Kidney (tissue), 13 donors: ENCODE measurements at regions not wholly inside any gene's neighbourhood (a gene's known extent, or its start where the extent isn't known, plus 50 kb on each side); places are given as distances from the start of the nearest gene placed in this dataset.

Experiments
- DNase-seq, 5 donors: peaks; one replicate each; pipeline ENCODE4 v3.0.0-alpha.2; 2013 to 2020
- FAIRE-seq: peaks from 2 replicates; lab custom pipeline; 2012; peaks lifted over from hg19 to GRCh38; lab: Jason Lieb, UNC
- H3K27ac ChIP-seq, 2 donors: one replicate each; pipeline ENCODE4 v1.7.0; 2013; ENCODE audit warnings: low read depth in 2 of 2, low read length in 2 of 2, inconsistent platforms in 1 of 2
- H3K27me3 ChIP-seq: one replicate; pipeline ENCODE4 v1.7.1; 2013; ENCODE audit warnings: low read length, inconsistent platforms; ENCODE audit not compliant: control insufficient read depth, insufficient read depth
- H3K36me3 ChIP-seq, 3 donors: one replicate each; pipeline versions ENCODE4 v1.7.0 to v1.7.1; 2013; ENCODE audit warnings: low read length in 3 of 3, control low read depth in 1 of 3, inconsistent platforms in 1 of 3; ENCODE audit not compliant: insufficient read depth in 3 of 3, control insufficient read depth in 2 of 3
- H3K4me1 ChIP-seq, 3 donors: one replicate each; pipeline versions ENCODE4 v1.7.0 to v1.7.1; 2013; ENCODE audit warnings: low read length in 3 of 3, inconsistent platforms in 1 of 3, low read depth in 1 of 3; ENCODE audit not compliant: control insufficient read depth in 2 of 3, insufficient read depth in 2 of 3
- H3K4me3 ChIP-seq, 3 donors: one replicate each; pipeline versions ENCODE4 v1.7.0 to v1.8.1; 2013; ENCODE audit warnings: low read length in 3 of 3, control low read depth in 1 of 3, inconsistent platforms in 1 of 3
- H3K9ac ChIP-seq, 3 donors: one replicate each; pipeline versions ENCODE4 v1.7.0 to v1.7.1; 2013; ENCODE audit warnings: low read length in 3 of 3, control low read depth in 1 of 3, inconsistent platforms in 1 of 3
- H3K9me3 ChIP-seq, 3 donors: one replicate each; pipeline versions ENCODE4 v1.7.0 to v1.7.1; 2013; ENCODE audit warnings: low read length in 3 of 3, control low read depth in 1 of 3, inconsistent platforms in 1 of 3; ENCODE audit not compliant: control insufficient read depth in 2 of 3, insufficient read depth in 1 of 3
- intact Hi-C: fragments of 100-400 bp; cut with DNase I; formaldehyde crosslinking; loops from one replicate; pipeline ENCODE4 v1.11.1; 2022
- TF ChIP-seq, protein P1 (sequence below): IDR thresholded peaks from 3 replicates; pipeline ENCODE4 v1.5.1; 2012; ENCODE audit warnings: mild to moderate bottlenecking, moderate library complexity, borderline replicate concordance; ENCODE audit not compliant: insufficient read depth; ENCODE audit errors: extremely low read depth
- donor health status: control.
- donor health status: control.
- donor health status: control.
- donor health status: control.
- donor health status: control.
- donor health status: DM: yes; HTN: yes; CAD: no.
- donor health status: Normal renal cell carcinoma (clear cell type).

DNA sequence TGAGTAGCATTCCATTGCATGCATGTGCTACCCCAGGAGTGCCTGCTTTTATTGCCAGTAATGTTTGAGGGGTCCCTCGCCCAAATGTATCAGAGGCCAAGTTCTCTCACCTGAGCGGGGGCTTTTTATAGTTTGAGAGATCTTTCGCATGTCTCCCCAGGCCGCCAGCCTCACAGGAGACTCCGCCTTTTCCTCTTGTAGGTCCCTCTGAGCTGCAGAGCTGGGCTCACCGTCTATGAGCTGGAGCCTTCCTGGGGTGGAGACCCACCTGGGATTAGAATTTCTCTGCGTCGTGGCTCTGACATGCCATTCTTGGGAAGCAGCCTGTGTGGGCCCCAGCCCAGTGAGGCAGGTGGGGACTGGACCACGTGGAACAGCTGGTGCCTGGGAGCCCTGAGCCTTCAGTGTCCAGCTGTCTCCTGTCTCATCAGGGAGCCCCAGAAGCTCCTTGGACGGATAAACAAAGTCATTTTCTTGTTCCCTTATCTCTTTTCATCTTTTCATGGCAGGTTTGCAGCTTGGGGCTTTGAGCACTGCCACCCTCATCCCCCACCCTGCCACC, 261.7 kb upstream of the CRY1 start:
- DNase-seq, result no peak
- FAIRE-seq, result no peak
- Histone ChIP-seq H3K4me1 (no peaks in the 10 kb centered on the region), H3K27ac (no peak overlapping the region), H3K4me3 (no peak overlapping the region), H3K9ac (no peak overlapping the region), H3K27me3 (no peaks in the 10 kb centered on the region), H3K9me3 (no peaks in the 10 kb centered on the region), H3K36me3 (no peaks in the 10 kb centered on the region)
- intact Hi-C loops, result no loop called here
- TF ChIP-seq, protein P1, sequence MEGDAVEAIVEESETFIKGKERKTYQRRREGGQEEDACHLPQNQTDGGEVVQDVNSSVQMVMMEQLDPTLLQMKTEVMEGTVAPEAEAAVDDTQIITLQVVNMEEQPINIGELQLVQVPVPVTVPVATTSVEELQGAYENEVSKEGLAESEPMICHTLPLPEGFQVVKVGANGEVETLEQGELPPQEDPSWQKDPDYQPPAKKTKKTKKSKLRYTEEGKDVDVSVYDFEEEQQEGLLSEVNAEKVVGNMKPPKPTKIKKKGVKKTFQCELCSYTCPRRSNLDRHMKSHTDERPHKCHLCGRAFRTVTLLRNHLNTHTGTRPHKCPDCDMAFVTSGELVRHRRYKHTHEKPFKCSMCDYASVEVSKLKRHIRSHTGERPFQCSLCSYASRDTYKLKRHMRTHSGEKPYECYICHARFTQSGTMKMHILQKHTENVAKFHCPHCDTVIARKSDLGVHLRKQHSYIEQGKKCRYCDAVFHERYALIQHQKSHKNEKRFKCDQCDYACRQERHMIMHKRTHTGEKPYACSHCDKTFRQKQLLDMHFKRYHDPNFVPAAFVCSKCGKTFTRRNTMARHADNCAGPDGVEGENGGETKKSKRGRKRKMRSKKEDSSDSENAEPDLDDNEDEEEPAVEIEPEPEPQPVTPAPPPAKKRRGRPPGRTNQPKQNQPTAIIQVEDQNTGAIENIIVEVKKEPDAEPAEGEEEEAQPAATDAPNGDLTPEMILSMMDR, result no peak

DNA sequence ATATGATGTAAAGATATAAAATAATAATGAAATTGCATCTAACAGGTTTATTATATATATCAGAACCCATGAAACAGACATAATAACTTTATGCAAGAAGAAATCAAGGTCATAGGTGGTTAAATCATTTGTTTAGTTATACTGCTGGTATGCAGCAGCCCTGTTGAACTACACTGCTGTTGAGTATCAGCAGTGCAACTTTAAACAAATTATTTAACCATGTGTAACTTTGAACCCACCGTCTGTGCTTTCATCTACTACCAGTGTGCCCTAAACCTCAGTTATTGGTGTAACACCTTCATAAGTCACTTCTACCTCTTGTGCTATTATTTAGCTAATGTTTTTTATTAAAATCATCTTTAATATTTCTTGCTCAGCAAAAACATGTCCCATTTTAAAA, 262.3 kb upstream of the CRY1 start:
- DNase-seq (no peak), FAIRE-seq (no peak)
- no peaks in the 10 kb centered on the region for H3K36me3 ChIP-seq
- H3K4me3 ChIP-seq, result no peak overlapping the region
- H3K4me1 ChIP-seq, result no peaks in the 10 kb centered on the region
- H3K27ac ChIP-seq, result no peak overlapping the region
- no peak overlapping the region for H3K9ac ChIP-seq
- intact Hi-C loops, result no loop called here
- no peaks in the 10 kb centered on the region for H3K27me3 ChIP-seq
- no peaks in the 10 kb centered on the region for H3K9me3 ChIP-seq
- TF ChIP-seq, protein P1, result no peak

DNA sequence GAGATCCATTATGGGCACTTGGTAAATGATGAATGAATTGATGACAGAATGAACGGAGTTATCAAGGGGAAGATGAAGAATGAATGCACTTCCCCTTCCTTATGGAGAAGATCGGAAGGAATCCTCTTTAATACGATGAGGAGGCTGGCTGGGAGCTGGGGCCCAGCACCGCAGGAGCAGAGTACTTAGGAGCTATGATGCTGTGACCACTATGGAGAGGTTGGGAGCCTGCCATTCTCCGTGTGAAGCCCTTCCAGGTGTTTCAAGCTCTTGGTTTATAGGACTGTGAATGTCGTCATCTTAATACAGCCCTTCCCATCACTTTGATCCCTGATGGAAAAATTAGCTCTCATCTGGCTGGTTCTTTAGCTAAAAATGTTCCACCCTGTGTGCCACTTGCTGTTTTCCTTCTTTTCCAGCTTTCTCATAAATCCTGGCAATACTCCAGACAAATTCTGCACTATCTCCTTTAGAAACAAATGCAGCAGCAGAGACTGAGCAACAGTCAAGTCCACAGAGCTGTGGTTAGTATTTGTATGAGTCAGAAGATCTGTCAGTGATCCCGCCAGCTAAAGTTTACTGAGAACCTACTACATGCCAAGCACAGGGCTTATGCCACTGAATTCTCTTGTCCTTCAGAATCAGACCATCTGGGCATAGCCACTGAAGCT, 263.1 kb upstream of the CRY1 start:
- Histone ChIP-seq H3K9ac (no peak overlapping the region), H3K4me3 (no peak overlapping the region), H3K27me3 (no peaks in the 10 kb centered on the region), H3K4me1 (no peaks in the 10 kb centered on the region), H3K9me3 (no peaks in the 10 kb centered on the region), H3K27ac (no peak overlapping the region), H3K36me3 (no peaks in the 10 kb centered on the region)
- TF ChIP-seq, protein P1, result no peak
- no peak for FAIRE-seq
- no peak for DNase-seq
- intact Hi-C loops, result no loop called here
